ENCODE measurements at regions not wholly inside any gene's neighbourhood (a gene's known extent, or its start where the extent isn't known, plus 50 kb on each side); places are given as distances from the start of the nearest gene placed in this dataset.

GRCh38 chr9:92186631-92187030, 71.4 kb upstream of the SPTLC1 start:
- TF ChIP-seq TAF1 (IDR thresholded peaks at IDR 0.05; ENCODE audit: low read depth, low read length), result no peak
- no peak for TF ChIP-seq POLR2AphosphoS5 (IDR thresholded peaks at IDR 0.05; ENCODE audit: low read depth, low read length)
- no peak for TF ChIP-seq POLR2A (IDR thresholded peaks at IDR 0.05; ENCODE audit: low read depth, low read length)
